CD14-positive monocyte (primary cell): ENCODE measurements at regions not wholly inside any gene's neighbourhood (a gene's known extent, or its start where the extent isn't known, plus 50 kb on each side); places are given as distances from the start of the nearest gene placed in this dataset.

Experiments used
- DNase-seq, 3 donors: peaks; one replicate each; pipeline ENCODE4 v3.0.0-alpha.2; 2011 to 2022
- H2AFZ ChIP-seq: 2 replicates; pipeline ENCODE4 v1.6.0; 2012; ENCODE audit warnings: mild to moderate bottlenecking, low read depth, low read length, inconsistent platforms; ENCODE audit not compliant: insufficient read depth, poor library complexity, severe bottlenecking
- H3K27ac ChIP-seq, 2 donors: 1 replicate in 1 of 2; 2 replicates in 1 of 2; pipeline ENCODE4 v1.5.1; 2012 to 2013; ENCODE audit warnings: low read length in 2 of 2, control low read depth in 1 of 2, inconsistent platforms in 1 of 2, low read depth in 1 of 2, mild to moderate bottlenecking in 1 of 2
- H3K27me3 ChIP-seq, 2 donors: one replicate each; pipeline versions ENCODE4 v1.6.0 to v1.6.1; 2011 to 2013; ENCODE audit warnings: low read length in 2 of 2; ENCODE audit not compliant: control insufficient read depth in 2 of 2, insufficient read depth in 2 of 2
- H3K36me3 ChIP-seq, 2 donors: replicated peaks in 1 of 2; 1 replicate in 1 of 2; 2 replicates in 1 of 2; pipeline versions ENCODE4 v1.5.1 to v1.6.1; 2012 to 2013; ENCODE audit warnings: low read length in 2 of 2, control low read depth in 1 of 2, inconsistent platforms in 1 of 2, mild to moderate bottlenecking in 1 of 2; ENCODE audit not compliant: insufficient read depth in 2 of 2, control insufficient read depth in 1 of 2
- H3K4me1 ChIP-seq, 2 donors: 1 replicate in 1 of 2; 2 replicates in 1 of 2; pipeline versions ENCODE4 v1.5.1 to v1.6.1; 2012 to 2013; ENCODE audit warnings: low read length in 2 of 2, control low read depth in 1 of 2, inconsistent platforms in 1 of 2, mild to moderate bottlenecking in 1 of 2, moderate library complexity in 1 of 2; ENCODE audit not compliant: insufficient read depth in 2 of 2, control insufficient read depth in 1 of 2
- H3K4me2 ChIP-seq: replicated peaks from 2 replicates; pipeline ENCODE3; 2012; ENCODE audit warnings: low read length, moderate library complexity, mild to moderate bottlenecking; ENCODE audit not compliant: poor library complexity, severe bottlenecking; ENCODE audit errors: extremely low read depth
- H3K4me3 ChIP-seq, 3 experiments: fragments of 200-600 bp in 1 of 3; sonication (generic) in 1 of 3; replicated peaks in 1 of 3; 1 replicate in 2 of 3; 2 replicates in 1 of 3; pipeline ENCODE4 v1.5.1; 2011 to 2013; ENCODE audit warnings: low read length in 3 of 3, mild to moderate bottlenecking in 3 of 3, control low read depth in 2 of 3, low read depth in 2 of 3, inconsistent platforms in 1 of 3, moderate library complexity in 1 of 3
- H3K79me2 ChIP-seq: 2 replicates; pipeline ENCODE4 v1.6.0; 2012; ENCODE audit warnings: mild to moderate bottlenecking, control low read depth, inconsistent platforms, low read length, moderate library complexity; ENCODE audit not compliant: insufficient read depth
- H3K9ac ChIP-seq: 2 replicates; pipeline ENCODE4 v1.6.0; 2017; ENCODE audit warnings: low read length, mild to moderate bottlenecking; ENCODE audit not compliant: insufficient read depth, poor library complexity, severe bottlenecking
- H3K9me3 ChIP-seq, 2 donors: replicated peaks in 1 of 2; 1 replicate in 1 of 2; 2 replicates in 1 of 2; pipeline versions ENCODE4 v1.5.1 to v1.6.1; 2012 to 2013; ENCODE audit warnings: low read length in 2 of 2, control low read depth in 1 of 2; ENCODE audit not compliant: control insufficient read depth in 1 of 2, insufficient read depth in 1 of 2
- H4K20me1 ChIP-seq: 2 replicates; pipeline ENCODE4 v1.6.0; 2012; ENCODE audit warnings: mild to moderate bottlenecking, low read length, control low read depth, moderate library complexity; ENCODE audit not compliant: insufficient read depth
- H3K27ac Mint-ChIP-seq, 7 donors: one replicate each; pipeline ENCODE4 v1.8.0; 2020; ENCODE audit warnings: mild to moderate bottlenecking in 7 of 7, mixed read lengths in 7 of 7, moderate library complexity in 6 of 7, inconsistent platforms in 2 of 7
- H3K27me3 Mint-ChIP-seq, 3 donors: one replicate each; pipeline ENCODE4 v1.8.0; 2021 to 2022; ENCODE audit warnings: low read depth in 3 of 3, mild to moderate bottlenecking in 3 of 3, mixed read lengths in 3 of 3, moderate library complexity in 3 of 3, inconsistent platforms in 1 of 3
- H3K36me3 Mint-ChIP-seq, 2 donors: one replicate each; pipeline ENCODE4 v1.8.0; 2020; ENCODE audit warnings: mixed read lengths in 2 of 2, inconsistent platforms in 1 of 2, mild to moderate bottlenecking in 1 of 2
- H3K4me1 Mint-ChIP-seq: one replicate; pipeline ENCODE4 v1.8.0; 2020; ENCODE audit warnings: mild to moderate bottlenecking, mixed read lengths
- H3K4me3 Mint-ChIP-seq, 2 donors: one replicate each; pipeline ENCODE4 v1.8.0; 2020; ENCODE audit warnings: mild to moderate bottlenecking in 2 of 2, mixed read lengths in 2 of 2, moderate library complexity in 1 of 2
- H3K9me3 Mint-ChIP-seq, 7 donors: one replicate each; pipeline ENCODE4 v1.8.0; 2020 to 2022; ENCODE audit warnings: mixed read lengths in 7 of 7, mild to moderate bottlenecking in 6 of 7, moderate library complexity in 6 of 7, inconsistent platforms in 2 of 7
- WGBS: methylation state at CpG from one replicate; pipeline ENCODE4 v1.1.5; 2013; ENCODE audit warnings: missing lambda C conversion rate; ENCODE audit not compliant: insufficient coverage; 5-methylcytosine and 5-hydroxymethylcytosine counted together
- intact Hi-C, 2 donors: fragments of 100-400 bp; cut with micrococcal nuclease; formaldehyde crosslinking; loops; one replicate each; pipeline versions ENCODE4 v1.15.0 to v1.15.1; 2023
- TF ChIP-seq, protein P1 (sequence below): fragments of 200-600 bp; IDR thresholded peaks from one replicate; pipeline ENCODE4 v1.8.0; 2022; ENCODE audit warnings: antibody characterized with exemption, mild to moderate bottlenecking

DNA sequence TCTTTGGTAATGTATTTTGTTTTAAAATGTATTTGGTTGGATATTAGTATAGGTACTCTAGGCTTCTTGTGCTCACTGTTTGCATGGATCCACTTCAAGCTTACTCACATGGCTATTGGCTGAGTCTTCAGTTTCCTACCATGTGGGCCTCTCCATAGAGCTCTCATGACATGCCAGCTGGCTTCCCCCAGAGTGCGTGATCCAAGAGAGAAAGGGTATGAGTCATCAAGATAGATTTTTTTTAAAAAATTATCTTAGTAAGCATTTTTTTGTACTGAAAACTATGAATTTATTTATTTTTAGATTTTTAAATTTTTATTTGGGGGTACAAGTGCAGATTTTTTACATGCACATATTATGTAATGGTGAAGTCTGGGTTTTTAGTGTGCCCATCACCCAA is 219.1 kb upstream of the AMOT start:
- Mint-ChIP-seq H3K36me3 (no peaks in the 10 kb centered on the region), H3K27ac (no peak overlapping the region), H3K27me3 (peaks cover 0 to 6% (median 0%) of the 10 kb centered on the region in 3 donors), H3K4me3 (no peak overlapping the region), H3K4me1 (no peaks in the 10 kb centered on the region), H3K9me3 (peaks cover 0 to 9% (median 4%) of the 10 kb centered on the region in 7 donors)
- no peaks in the 10 kb centered on the region for H4K20me1 ChIP-seq
- H3K27me3 ChIP-seq = no peaks in the 10 kb centered on the region
- TF ChIP-seq, protein P1, sequence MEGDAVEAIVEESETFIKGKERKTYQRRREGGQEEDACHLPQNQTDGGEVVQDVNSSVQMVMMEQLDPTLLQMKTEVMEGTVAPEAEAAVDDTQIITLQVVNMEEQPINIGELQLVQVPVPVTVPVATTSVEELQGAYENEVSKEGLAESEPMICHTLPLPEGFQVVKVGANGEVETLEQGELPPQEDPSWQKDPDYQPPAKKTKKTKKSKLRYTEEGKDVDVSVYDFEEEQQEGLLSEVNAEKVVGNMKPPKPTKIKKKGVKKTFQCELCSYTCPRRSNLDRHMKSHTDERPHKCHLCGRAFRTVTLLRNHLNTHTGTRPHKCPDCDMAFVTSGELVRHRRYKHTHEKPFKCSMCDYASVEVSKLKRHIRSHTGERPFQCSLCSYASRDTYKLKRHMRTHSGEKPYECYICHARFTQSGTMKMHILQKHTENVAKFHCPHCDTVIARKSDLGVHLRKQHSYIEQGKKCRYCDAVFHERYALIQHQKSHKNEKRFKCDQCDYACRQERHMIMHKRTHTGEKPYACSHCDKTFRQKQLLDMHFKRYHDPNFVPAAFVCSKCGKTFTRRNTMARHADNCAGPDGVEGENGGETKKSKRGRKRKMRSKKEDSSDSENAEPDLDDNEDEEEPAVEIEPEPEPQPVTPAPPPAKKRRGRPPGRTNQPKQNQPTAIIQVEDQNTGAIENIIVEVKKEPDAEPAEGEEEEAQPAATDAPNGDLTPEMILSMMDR = no peak
- no peaks in the 10 kb centered on the region for H3K79me2 ChIP-seq
- no peaks in the 10 kb centered on the region for H3K36me3 ChIP-seq
- no peak overlapping the region for H2AFZ ChIP-seq
- intact Hi-C loops = no loop called here
- H3K4me3 ChIP-seq = no peak overlapping the region
- no peak overlapping the region for H3K27ac ChIP-seq
- DNase-seq = no peak
- no CpG with 5 or more reads among the region's 1 CpG for WGBS
- H3K9ac ChIP-seq = no peak overlapping the region
- H3K4me1 ChIP-seq = no peaks in the 10 kb centered on the region
- no peak overlapping the region for H3K4me2 ChIP-seq
- peaks cover 0 to 5% of the 10 kb centered on the region in 2 donors for H3K9me3 ChIP-seq

DNA sequence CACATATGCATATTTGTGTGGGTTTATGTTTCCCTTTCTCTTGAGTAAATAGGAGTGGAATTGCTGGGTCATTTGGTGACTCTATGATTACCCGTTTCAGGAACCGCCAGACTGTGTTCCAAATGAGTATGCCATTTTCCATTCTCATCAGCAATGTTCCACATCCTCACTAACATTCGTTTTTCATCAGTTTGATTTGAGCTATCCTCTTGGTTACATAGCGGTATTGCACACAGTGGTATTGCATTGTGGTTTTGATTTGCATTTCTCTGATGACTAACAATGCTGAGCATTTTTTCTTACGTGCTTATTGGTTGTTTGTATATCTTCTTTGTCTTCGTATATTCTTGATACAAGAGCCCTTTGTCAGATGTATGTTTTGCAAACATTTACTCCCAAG is 218.0 kb upstream of the AMOT start:
- WGBS = no CpG with 5 or more reads among the region's 6 CpGs
- no peak for DNase-seq
- H4K20me1 ChIP-seq = no peaks in the 10 kb centered on the region
- no peak overlapping the region for H3K9ac ChIP-seq
- no peaks in the 10 kb centered on the region for H3K27me3 ChIP-seq
- no peak overlapping the region for H3K27ac Mint-ChIP-seq
- intact Hi-C loops = no loop called here
- no peak overlapping the region for H3K4me2 ChIP-seq
- H3K27me3 Mint-ChIP-seq = peaks cover 0 to 6% (median 0%) of the 10 kb centered on the region in 3 donors
- peaks cover 0 to 8% (median 3%) of the 10 kb centered on the region in 7 donors for H3K9me3 Mint-ChIP-seq
- no peak overlapping the region for H2AFZ ChIP-seq
- no peak overlapping the region for H3K4me3 Mint-ChIP-seq
- H3K4me3 ChIP-seq = no peak overlapping the region
- no peak overlapping the region for H3K27ac ChIP-seq
- H3K4me1 Mint-ChIP-seq = no peaks in the 10 kb centered on the region
- peaks cover 0 to 5% of the 10 kb centered on the region in 2 donors for H3K9me3 ChIP-seq
- no peaks in the 10 kb centered on the region for H3K36me3 Mint-ChIP-seq
- H3K79me2 ChIP-seq = no peaks in the 10 kb centered on the region
- H3K4me1 ChIP-seq = no peaks in the 10 kb centered on the region
- TF ChIP-seq, protein P1 = no peak
- no peaks in the 10 kb centered on the region for H3K36me3 ChIP-seq
